GM12892 (cell line): ENCODE measurements at regions not wholly inside any gene's neighbourhood (a gene's known extent, or its start where the extent isn't known, plus 50 kb on each side); places are given as distances from the start of the nearest gene placed in this dataset.

Experiments used
- POLR2A ChIP-seq: IDR thresholded peaks from 2 replicates; pipeline ENCODE4 v1.6.1; 2011; ENCODE audit warnings: low read depth, low read length, control low read depth
- POLR2AphosphoS5 ChIP-seq: IDR thresholded peaks from 2 replicates; pipeline ENCODE4 v1.6.1; 2011; ENCODE audit warnings: low read depth, low read length, control low read depth
- TAF1 ChIP-seq: IDR thresholded peaks from 2 replicates; pipeline ENCODE4 v1.6.1; 2011; ENCODE audit warnings: low read depth, mild to moderate bottlenecking, control low read depth, low read length, borderline replicate concordance

- TF ChIP-seq POLR2A (no peak), POLR2AphosphoS5 (no peak), TAF1 (no peak)
Measured at GRCh38 chr15:31822463-31822862, 207.9 kb upstream of the CHRNA7 start.
